WTC11 (cell line): ENCODE measurements at regions not wholly inside any gene's neighbourhood (a gene's known extent, or its start where the extent isn't known, plus 50 kb on each side); places are given as distances from the start of the nearest gene placed in this dataset.

Experiments
- ATAC-seq: fragments of 200-7000 bp; cut with Tn5 transposase; 2 replicates; pipeline ENCODE4 v1.10.0; 2021; ENCODE audit warnings: mild to moderate bottlenecking, moderate library complexity
- CTCF ChIA-PET: fragments of 300-600 bp; sonication (Branson Sonifier 250); formaldehyde crosslinking; loops from one replicate; lab custom pipeline; 2021; ENCODE audit warnings: antibody characterized with exemption; lab: Charles Lee
- POLR2A ChIA-PET: fragments of 350-600 bp; sonication (Branson Sonifier 250); formaldehyde crosslinking; loops from one replicate; lab custom pipeline; 2021; ENCODE audit warnings: antibody characterized with exemption; lab: Charles Lee
- DNase-seq: peaks from one replicate; pipeline ENCODE4 v3.0.0; 2021; ENCODE audit warnings: low spot score
- H3K27ac Mint-ChIP-seq: 2 replicates; pipeline ENCODE4 v1.8.0; 2021; ENCODE audit warnings: mixed read lengths
- H3K27me3 Mint-ChIP-seq: 2 replicates; pipeline ENCODE4 v1.8.0; 2021; ENCODE audit warnings: low read depth, mild to moderate bottlenecking, moderate library complexity, mixed read lengths
- H3K36me3 Mint-ChIP-seq: 2 replicates; pipeline ENCODE4 v1.8.0; 2021; ENCODE audit warnings: mixed read lengths
- H3K4me1 Mint-ChIP-seq: 2 replicates; pipeline ENCODE4 v1.8.0; 2022; ENCODE audit warnings: mixed read lengths
- H3K4me3 Mint-ChIP-seq: 2 replicates; pipeline ENCODE4 v1.8.0; 2021; ENCODE audit warnings: mild to moderate bottlenecking, moderate library complexity, mixed read lengths
- H3K9me3 Mint-ChIP-seq: 2 replicates; pipeline ENCODE4 v1.8.0; 2021; ENCODE audit warnings: mixed read lengths
- ELF4 ChIP-seq: sonication (generic); formaldehyde crosslinking; IDR thresholded peaks from 2 replicates; pipeline ENCODE4 v1.8.1; 2022; ENCODE audit warnings: low read depth, mild to moderate bottlenecking, moderate library complexity, missing genetic modification reagents
- FOXJ3 ChIP-seq: sonication (generic); formaldehyde crosslinking; IDR thresholded peaks from 2 replicates; pipeline ENCODE4 v1.9.0; 2021; ENCODE audit warnings: missing genetic modification reagents, mild to moderate bottlenecking, borderline replicate concordance
- FOXP4 ChIP-seq: sonication (generic); formaldehyde crosslinking; IDR thresholded peaks from 2 replicates; pipeline ENCODE4 v1.8.0; 2022; ENCODE audit warnings: mild to moderate bottlenecking, missing genetic modification reagents
- GTF2I ChIP-seq: fragments of 250-450 bp; sonication (Bioruptor Pico); conservative IDR thresholded peaks from 2 replicates; pipeline ENCODE4 v1.4.0; 2021; ENCODE audit warnings: mild to moderate bottlenecking
- HMGA2 ChIP-seq: fragments of 250-450 bp; sonication (Bioruptor Pico); IDR thresholded peaks from 2 replicates; pipeline ENCODE4 v1.4.0; 2021; ENCODE audit warnings: mild to moderate bottlenecking, moderate library complexity
- IRF2 ChIP-seq: sonication (generic); formaldehyde crosslinking; IDR thresholded peaks from 2 replicates; pipeline ENCODE4 v1.8.0; 2022; ENCODE audit warnings: low read depth, missing genetic modification reagents, borderline replicate concordance
- NR3C1 ChIP-seq: sonication (generic); formaldehyde crosslinking; conservative IDR thresholded peaks from 2 replicates; pipeline ENCODE4 v1.8.1; 2023; ENCODE audit warnings: low read depth, mild to moderate bottlenecking, missing genetic modification reagents
- PRDM15 ChIP-seq: sonication (generic); formaldehyde crosslinking; IDR thresholded peaks from 2 replicates; pipeline ENCODE4 v1.8.0; 2022; ENCODE audit warnings: missing genetic modification reagents
- TCF7 ChIP-seq: sonication (generic); formaldehyde crosslinking; IDR thresholded peaks from 2 replicates; pipeline ENCODE4 v1.8.0; 2022; ENCODE audit warnings: mild to moderate bottlenecking, low read depth, missing genetic modification reagents, moderate library complexity
- TP53 ChIP-seq: sonication (generic); formaldehyde crosslinking; IDR thresholded peaks from 2 replicates; pipeline ENCODE4 v1.8.1; 2023; ENCODE audit warnings: mild to moderate bottlenecking, missing genetic modification reagents
- USF1 ChIP-seq: sonication (generic); formaldehyde crosslinking; IDR thresholded peaks from 2 replicates; pipeline ENCODE4 v1.8.0; 2022; ENCODE audit warnings: mild to moderate bottlenecking, missing genetic modification reagents
- ZNF121 ChIP-seq: sonication (generic); formaldehyde crosslinking; IDR thresholded peaks from 2 replicates; pipeline ENCODE4 v1.8.0; 2023; ENCODE audit warnings: missing genetic modification reagents
- ZNF281 ChIP-seq: sonication (generic); formaldehyde crosslinking; IDR thresholded peaks from 2 replicates; pipeline ENCODE4 v1.8.0; 2023; ENCODE audit warnings: mild to moderate bottlenecking, missing genetic modification reagents
- ZNF423 ChIP-seq: fragments of 250-450 bp; sonication (Bioruptor Pico); IDR thresholded peaks from 2 replicates; pipeline ENCODE4 v2.1.2; 2022; ENCODE audit warnings: mild to moderate bottlenecking, moderate library complexity
- TF ChIP-seq, protein P1 (sequence below): sonication (generic); formaldehyde crosslinking; IDR thresholded peaks from 2 replicates; pipeline ENCODE4 v1.8.1; 2023; ENCODE audit warnings: mild to moderate bottlenecking, missing genetic modification reagents
- TF ChIP-seq, protein P2 (sequence below): sonication (generic); formaldehyde crosslinking; IDR thresholded peaks from 2 replicates; pipeline ENCODE4 v1.8.1; 2022; ENCODE audit warnings: mild to moderate bottlenecking, missing genetic modification reagents, moderate library complexity, borderline replicate concordance
- TF ChIP-seq, protein P3 (sequence below): sonication (generic); formaldehyde crosslinking; IDR thresholded peaks from 2 replicates; pipeline ENCODE4 v1.8.0; 2022; ENCODE audit warnings: mild to moderate bottlenecking, missing genetic modification reagents

GRCh38 chr5:113703266-113703665 is 189.8 kb downstream of the YTHDC2 start (continued):
- no peak for TF ChIP-seq PRDM15 (CRISPR knock-in tag)
- TF ChIP-seq, protein P1, sequence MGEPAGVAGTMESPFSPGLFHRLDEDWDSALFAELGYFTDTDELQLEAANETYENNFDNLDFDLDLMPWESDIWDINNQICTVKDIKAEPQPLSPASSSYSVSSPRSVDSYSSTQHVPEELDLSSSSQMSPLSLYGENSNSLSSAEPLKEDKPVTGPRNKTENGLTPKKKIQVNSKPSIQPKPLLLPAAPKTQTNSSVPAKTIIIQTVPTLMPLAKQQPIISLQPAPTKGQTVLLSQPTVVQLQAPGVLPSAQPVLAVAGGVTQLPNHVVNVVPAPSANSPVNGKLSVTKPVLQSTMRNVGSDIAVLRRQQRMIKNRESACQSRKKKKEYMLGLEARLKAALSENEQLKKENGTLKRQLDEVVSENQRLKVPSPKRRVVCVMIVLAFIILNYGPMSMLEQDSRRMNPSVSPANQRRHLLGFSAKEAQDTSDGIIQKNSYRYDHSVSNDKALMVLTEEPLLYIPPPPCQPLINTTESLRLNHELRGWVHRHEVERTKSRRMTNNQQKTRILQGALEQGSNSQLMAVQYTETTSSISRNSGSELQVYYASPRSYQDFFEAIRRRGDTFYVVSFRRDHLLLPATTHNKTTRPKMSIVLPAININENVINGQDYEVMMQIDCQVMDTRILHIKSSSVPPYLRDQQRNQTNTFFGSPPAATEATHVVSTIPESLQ (CRISPR knock-in tag) = no peak

GRCh38 chr5:113705657-113706056 is 192.2 kb downstream of the YTHDC2 start:
- no peak overlapping the region for H3K27ac Mint-ChIP-seq
- DNase-seq (no peak), ATAC-seq (no peak)
- ChIA-PET POLR2A (no interaction called here), CTCF (no interaction called here)
- peaks cover 51% of the 10 kb centered on the region for H3K9me3 Mint-ChIP-seq
- H3K4me3 Mint-ChIP-seq = no peak overlapping the region
- H3K4me1 Mint-ChIP-seq = no peaks in the 10 kb centered on the region
- no peak for TF ChIP-seq ZNF423 (CRISPR knock-in tag)
- no peak for TF ChIP-seq HMGA2 (CRISPR knock-in tag)
- no peak for TF ChIP-seq ELF4 (CRISPR knock-in tag)
- no peak for TF ChIP-seq ZNF121 (CRISPR knock-in tag)
- TF ChIP-seq NR3C1 = no peak
- TF ChIP-seq FOXJ3 (CRISPR knock-in tag) = no peak
- no peak for TF ChIP-seq USF1 (CRISPR knock-in tag)
- TF ChIP-seq GTF2I (CRISPR knock-in tag) = no peak
- TF ChIP-seq TP53 (CRISPR knock-in tag) = no peak
- no peak for TF ChIP-seq FOXP4 (CRISPR knock-in tag)
- TF ChIP-seq, protein P2, sequence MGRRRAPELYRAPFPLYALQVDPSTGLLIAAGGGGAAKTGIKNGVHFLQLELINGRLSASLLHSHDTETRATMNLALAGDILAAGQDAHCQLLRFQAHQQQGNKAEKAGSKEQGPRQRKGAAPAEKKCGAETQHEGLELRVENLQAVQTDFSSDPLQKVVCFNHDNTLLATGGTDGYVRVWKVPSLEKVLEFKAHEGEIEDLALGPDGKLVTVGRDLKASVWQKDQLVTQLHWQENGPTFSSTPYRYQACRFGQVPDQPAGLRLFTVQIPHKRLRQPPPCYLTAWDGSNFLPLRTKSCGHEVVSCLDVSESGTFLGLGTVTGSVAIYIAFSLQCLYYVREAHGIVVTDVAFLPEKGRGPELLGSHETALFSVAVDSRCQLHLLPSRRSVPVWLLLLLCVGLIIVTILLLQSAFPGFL (CRISPR knock-in tag) = no peak
- no peak for TF ChIP-seq TCF7 (CRISPR knock-in tag)
- TF ChIP-seq, protein P3, sequence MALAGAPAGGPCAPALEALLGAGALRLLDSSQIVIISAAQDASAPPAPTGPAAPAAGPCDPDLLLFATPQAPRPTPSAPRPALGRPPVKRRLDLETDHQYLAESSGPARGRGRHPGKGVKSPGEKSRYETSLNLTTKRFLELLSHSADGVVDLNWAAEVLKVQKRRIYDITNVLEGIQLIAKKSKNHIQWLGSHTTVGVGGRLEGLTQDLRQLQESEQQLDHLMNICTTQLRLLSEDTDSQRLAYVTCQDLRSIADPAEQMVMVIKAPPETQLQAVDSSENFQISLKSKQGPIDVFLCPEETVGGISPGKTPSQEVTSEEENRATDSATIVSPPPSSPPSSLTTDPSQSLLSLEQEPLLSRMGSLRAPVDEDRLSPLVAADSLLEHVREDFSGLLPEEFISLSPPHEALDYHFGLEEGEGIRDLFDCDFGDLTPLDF (CRISPR knock-in tag) = no peak
- no peak for TF ChIP-seq IRF2
- TF ChIP-seq ZNF281 (CRISPR knock-in tag) = no peak
- TF ChIP-seq, all 79 proteins: peak for 0
- Mint-ChIP-seq H3K27me3 (no peaks in the 10 kb centered on the region), H3K36me3 (peaks cover 30% of the 10 kb centered on the region)
